Thoracic aorta (tissue), 2 donors: ENCODE measurements at regions not wholly inside any gene's neighbourhood (a gene's known extent, or its start where the extent isn't known, plus 50 kb on each side); places are given as distances from the start of the nearest gene placed in this dataset.

Experiments
- ATAC-seq: fragments of 150-250 bp; one replicate; pipeline ENCODE4 v1.8.0; 2017; ENCODE audit warnings: low read depth; ENCODE audit not compliant: insufficient number of reproducible peaks, low FRiP score
- DNase-seq: peaks from one replicate; pipeline ENCODE4 v3.0.0-alpha.2; 2020; ENCODE audit warnings: low spot score
- H3K27ac ChIP-seq, 2 donors: fragments of 200-600 bp; sonication (generic); 1 replicate in 1 of 2; 2 replicates in 1 of 2; pipeline ENCODE4 v1.5.1; 2016; ENCODE audit warnings: mild to moderate bottlenecking in 2 of 2, moderate library complexity in 2 of 2
- H3K27me3 ChIP-seq: fragments of 200-600 bp; sonication (generic); replicated peaks from 2 replicates; pipeline ENCODE4 v1.6.0; 2016; ENCODE audit warnings: mild to moderate bottlenecking; ENCODE audit not compliant: insufficient read depth
- H3K36me3 ChIP-seq: fragments of 200-600 bp; sonication (generic); one replicate; pipeline ENCODE4 v1.5.1; 2016
- H3K4me1 ChIP-seq, 2 donors: fragments of 200-600 bp; sonication (generic); 1 replicate in 1 of 2; 2 replicates in 1 of 2; pipeline versions ENCODE4 v1.5.1 to v1.6.0; 2016; ENCODE audit warnings: low read depth in 2 of 2, mild to moderate bottlenecking in 1 of 2; ENCODE audit not compliant: control insufficient read depth in 1 of 2
- H3K4me3 ChIP-seq: fragments of 200-600 bp; sonication (generic); 2 replicates; pipeline ENCODE4 v1.5.1; 2016; ENCODE audit warnings: mild to moderate bottlenecking
- H3K9me3 ChIP-seq: fragments of 200-600 bp; sonication (generic); 2 replicates; pipeline ENCODE4 v1.5.1; 2016
- TF ChIP-seq, protein P1 (sequence below): fragments of 200-600 bp; sonication (generic); IDR thresholded peaks from one replicate; pipeline ENCODE4 v1.5.1; 2019; ENCODE audit warnings: antibody characterized with exemption

DNA sequence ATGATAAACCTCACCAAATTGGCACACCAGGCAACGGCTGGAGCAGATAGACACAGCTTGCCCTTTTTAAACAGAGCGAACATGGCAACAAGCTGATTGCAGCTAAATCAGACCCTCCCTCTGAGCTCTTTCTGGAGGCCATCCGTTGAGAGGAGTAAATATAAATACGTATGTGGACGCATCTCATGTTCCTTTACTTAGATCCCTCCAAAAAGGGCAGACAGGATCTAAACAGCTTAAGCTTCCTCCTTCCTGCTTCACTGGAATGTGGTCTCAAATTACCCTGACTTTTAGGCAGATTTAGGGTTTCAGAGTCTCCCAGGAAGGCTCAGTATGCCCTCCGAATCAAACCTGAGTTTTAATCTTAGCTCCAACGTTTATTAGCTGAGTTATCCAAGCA, 204.7 kb upstream of the GOT2 start:
- H3K36me3 ChIP-seq = no peaks in the 10 kb centered on the region
- H3K9me3 ChIP-seq = peaks cover 4% of the 10 kb centered on the region
- no peaks in the 10 kb centered on the region for H3K4me1 ChIP-seq
- no peak overlapping the region for H3K27ac ChIP-seq
- no peak for ATAC-seq
- TF ChIP-seq, protein P1, sequence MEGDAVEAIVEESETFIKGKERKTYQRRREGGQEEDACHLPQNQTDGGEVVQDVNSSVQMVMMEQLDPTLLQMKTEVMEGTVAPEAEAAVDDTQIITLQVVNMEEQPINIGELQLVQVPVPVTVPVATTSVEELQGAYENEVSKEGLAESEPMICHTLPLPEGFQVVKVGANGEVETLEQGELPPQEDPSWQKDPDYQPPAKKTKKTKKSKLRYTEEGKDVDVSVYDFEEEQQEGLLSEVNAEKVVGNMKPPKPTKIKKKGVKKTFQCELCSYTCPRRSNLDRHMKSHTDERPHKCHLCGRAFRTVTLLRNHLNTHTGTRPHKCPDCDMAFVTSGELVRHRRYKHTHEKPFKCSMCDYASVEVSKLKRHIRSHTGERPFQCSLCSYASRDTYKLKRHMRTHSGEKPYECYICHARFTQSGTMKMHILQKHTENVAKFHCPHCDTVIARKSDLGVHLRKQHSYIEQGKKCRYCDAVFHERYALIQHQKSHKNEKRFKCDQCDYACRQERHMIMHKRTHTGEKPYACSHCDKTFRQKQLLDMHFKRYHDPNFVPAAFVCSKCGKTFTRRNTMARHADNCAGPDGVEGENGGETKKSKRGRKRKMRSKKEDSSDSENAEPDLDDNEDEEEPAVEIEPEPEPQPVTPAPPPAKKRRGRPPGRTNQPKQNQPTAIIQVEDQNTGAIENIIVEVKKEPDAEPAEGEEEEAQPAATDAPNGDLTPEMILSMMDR = no peak
- no peaks in the 10 kb centered on the region for H3K27me3 ChIP-seq
- no peak overlapping the region for H3K4me3 ChIP-seq
- DNase-seq = no peak

DNA sequence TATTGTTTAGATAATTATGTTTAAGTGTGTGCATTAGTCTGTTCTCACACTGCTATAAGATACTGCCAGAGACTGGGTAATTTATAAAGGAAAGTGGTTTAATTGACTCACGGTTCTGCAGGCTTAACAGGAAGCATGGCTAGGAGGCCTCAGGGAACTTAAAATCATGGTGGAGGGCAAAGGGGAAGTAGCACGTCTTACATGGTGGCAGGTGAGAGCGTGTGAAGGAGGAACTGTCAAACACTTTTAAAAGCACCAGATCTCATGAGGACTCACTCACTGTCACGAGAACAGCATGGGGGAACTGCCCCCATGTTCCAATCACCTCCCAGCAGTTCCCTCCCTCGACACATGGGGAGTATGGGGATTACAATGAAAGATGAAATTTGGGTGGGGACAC, 203.5 kb upstream of the GOT2 start:
- Histone ChIP-seq H3K27ac (no peak overlapping the region), H3K27me3 (no peaks in the 10 kb centered on the region), H3K9me3 (peaks cover 4% of the 10 kb centered on the region), H3K4me3 (no peak overlapping the region), H3K4me1 (no peaks in the 10 kb centered on the region), H3K36me3 (no peaks in the 10 kb centered on the region)
- DNase-seq = no peak
- TF ChIP-seq, protein P1 = no peak
- no peak for ATAC-seq

DNA sequence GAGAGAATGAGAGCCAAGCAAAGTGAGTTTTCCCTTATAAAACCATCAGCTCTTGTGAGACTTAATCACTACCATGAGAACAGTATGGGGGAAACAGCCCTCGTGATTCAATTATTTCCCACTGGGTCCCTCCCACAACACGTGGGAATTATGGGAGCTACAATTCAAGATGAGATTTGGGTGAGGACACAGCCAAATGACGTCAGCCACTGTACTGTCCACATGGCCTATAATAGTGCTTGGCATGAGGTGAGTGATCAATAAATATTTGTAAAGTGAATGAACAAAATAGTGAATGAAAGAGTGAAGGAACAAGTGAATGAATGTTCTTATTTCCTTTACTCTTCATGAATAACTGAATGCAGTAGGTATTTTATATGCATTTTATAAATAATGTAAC, 199.1 kb upstream of the GOT2 start:
- TF ChIP-seq, protein P1 = no peak
- Histone ChIP-seq H3K4me1 (no peaks in the 10 kb centered on the region), H3K36me3 (no peaks in the 10 kb centered on the region), H3K27ac (no peak overlapping the region), H3K27me3 (no peaks in the 10 kb centered on the region), H3K9me3 (peaks cover 4% of the 10 kb centered on the region), H3K4me3 (no peak overlapping the region)
- no peak for ATAC-seq
- no peak for DNase-seq

DNA sequence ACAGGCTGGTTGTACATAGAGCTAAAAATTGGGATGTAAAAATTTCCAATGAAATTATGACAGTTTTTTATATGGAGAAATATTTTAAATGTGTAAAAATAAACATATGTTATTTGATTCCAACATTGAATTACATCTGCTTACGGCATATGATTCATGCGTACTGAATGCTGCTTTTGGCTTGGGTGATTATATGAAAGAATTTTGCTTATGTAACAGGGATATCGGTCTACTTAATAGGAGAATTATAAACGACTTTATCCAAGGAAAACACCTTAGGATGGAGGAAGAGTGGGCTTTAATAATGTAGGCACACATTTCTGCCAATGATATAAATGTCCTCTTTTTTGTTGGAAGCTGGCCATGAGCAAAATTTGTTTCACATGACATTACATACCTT, 197.3 kb upstream of the GOT2 start:
- Histone ChIP-seq H3K4me1 (no peaks in the 10 kb centered on the region), H3K4me3 (no peak overlapping the region), H3K27me3 (no peaks in the 10 kb centered on the region), H3K27ac (no peak overlapping the region), H3K36me3 (no peaks in the 10 kb centered on the region), H3K9me3 (peaks cover 4% of the 10 kb centered on the region)
- TF ChIP-seq, protein P1 = no peak
- ATAC-seq (no peak), DNase-seq (no peak)

DNA sequence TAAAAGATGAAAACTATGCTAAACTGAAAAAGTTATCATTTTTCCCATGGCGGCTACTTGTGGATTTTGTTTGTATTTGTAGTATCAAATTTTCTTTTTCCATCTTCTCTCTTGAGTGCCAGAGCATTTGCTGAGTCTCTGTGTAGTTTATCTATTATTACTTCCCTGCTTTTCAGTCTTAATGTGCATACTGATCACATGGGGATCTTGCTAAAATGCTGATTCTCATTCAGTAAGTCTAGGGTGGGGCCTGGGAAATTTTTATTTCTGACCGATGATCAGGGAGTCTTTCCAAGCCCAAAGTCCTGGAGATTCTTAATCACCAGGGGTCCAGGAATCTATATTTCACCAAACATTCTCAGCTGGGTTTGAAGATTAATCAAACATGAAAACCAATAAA, 189.0 kb upstream of the GOT2 start:
- no peak for DNase-seq
- ATAC-seq = no peak
- TF ChIP-seq, protein P1 = no peak
- Histone ChIP-seq H3K27me3 (no peaks in the 10 kb centered on the region), H3K9me3 (no peaks in the 10 kb centered on the region), H3K4me1 (no peaks in the 10 kb centered on the region), H3K36me3 (no peaks in the 10 kb centered on the region), H3K27ac (no peak overlapping the region), H3K4me3 (no peak overlapping the region)
